ENCODE measurements at regions not wholly inside any gene's neighbourhood (a gene's known extent, or its start where the extent isn't known, plus 50 kb on each side); places are given as distances from the start of the nearest gene placed in this dataset.

- TF ChIP-seq CTCF (IDR thresholded peaks at IDR 0.05; ENCODE audit: low read depth, low read length) = no peak
- no peaks in the 10 kb centered on the region for H3K36me3 ChIP-seq
- no peak overlapping the region for H3K27ac ChIP-seq
- no peak overlapping the region for H3K4me3 ChIP-seq
- no peak for DNase-seq (ENCODE audit: low read depth in 1 of 2, low spot score in 1 of 2)
- no peaks in the 10 kb centered on the region for H3K9me3 ChIP-seq (ENCODE audit: low read depth)
- no peaks in the 10 kb centered on the region for H3K4me1 ChIP-seq (ENCODE audit: low read depth)
- no peaks in the 10 kb centered on the region for H3K27me3 ChIP-seq
Measured at GRCh38 chr6:165794179-165794601, 131.1 kb upstream of the PDE10A start.

GRCh38 chr6:165793287-165793825 lies 130.3 kb upstream of the PDE10A start:
- DNase-seq (ENCODE audit: low read depth in 1 of 2, low spot score in 1 of 2) = no peak

GRCh38 chr6:165791876-165792437 lies 128.9 kb upstream of the PDE10A start:
- no peak for DNase-seq (ENCODE audit: low read depth in 1 of 2, low spot score in 1 of 2)
- H3K4me3 ChIP-seq = no peak overlapping the region
- no peak overlapping the region for H3K27ac ChIP-seq
- no peaks in the 10 kb centered on the region for H3K27me3 ChIP-seq
- no peak for TF ChIP-seq CTCF (IDR thresholded peaks at IDR 0.05; ENCODE audit: low read depth, low read length)
- H3K36me3 ChIP-seq = no peaks in the 10 kb centered on the region
- H3K9me3 ChIP-seq (ENCODE audit: low read depth) = no peaks in the 10 kb centered on the region
- no peaks in the 10 kb centered on the region for H3K4me1 ChIP-seq (ENCODE audit: low read depth)

More at GRCh38 chr6:165793287-165793825, 130.3 kb upstream of the PDE10A start:
- no peak overlapping the region for H3K4me3 ChIP-seq
- H3K4me1 ChIP-seq (ENCODE audit: low read depth) = no peaks in the 10 kb centered on the region
- no peak overlapping the region for H3K27ac ChIP-seq
- no peak for TF ChIP-seq CTCF (IDR thresholded peaks at IDR 0.05; ENCODE audit: low read depth, low read length)
- no peaks in the 10 kb centered on the region for H3K9me3 ChIP-seq (ENCODE audit: low read depth)
- no peaks in the 10 kb centered on the region for H3K27me3 ChIP-seq
- no peaks in the 10 kb centered on the region for H3K36me3 ChIP-seq

GRCh38 chr6:165791306-165791705 lies 128.3 kb upstream of the PDE10A start:
- Histone ChIP-seq H3K27ac (no peak overlapping the region), H3K9me3 (ENCODE audit: low read depth) (no peaks in the 10 kb centered on the region), H3K4me1 (ENCODE audit: low read depth) (no peaks in the 10 kb centered on the region), H3K36me3 (no peaks in the 10 kb centered on the region), H3K27me3 (no peaks in the 10 kb centered on the region), H3K4me3 (no peak overlapping the region)
- no peak for DNase-seq (ENCODE audit: low read depth in 1 of 2, low spot score in 1 of 2)
- TF ChIP-seq CTCF (IDR thresholded peaks at IDR 0.05; ENCODE audit: low read depth, low read length) = no peak

GRCh38 chr6:165782812-165783211 lies 119.8 kb upstream of the PDE10A start:
- Histone ChIP-seq H3K9me3 (ENCODE audit: low read depth) (no peaks in the 10 kb centered on the region), H3K27ac (no peak overlapping the region), H3K27me3 (peaks cover 5% of the 10 kb centered on the region), H3K4me3 (no peak overlapping the region), H3K4me1 (ENCODE audit: low read depth) (no peaks in the 10 kb centered on the region), H3K36me3 (no peaks in the 10 kb centered on the region)
- no peak for DNase-seq (ENCODE audit: low read depth in 1 of 2, low spot score in 1 of 2)
- TF ChIP-seq CTCF (IDR thresholded peaks at IDR 0.05; ENCODE audit: low read depth, low read length) = no peak
